ENCODE measurements at regions not wholly inside any gene's neighbourhood (a gene's known extent, or its start where the extent isn't known, plus 50 kb on each side); places are given as distances from the start of the nearest gene placed in this dataset.

DNA sequence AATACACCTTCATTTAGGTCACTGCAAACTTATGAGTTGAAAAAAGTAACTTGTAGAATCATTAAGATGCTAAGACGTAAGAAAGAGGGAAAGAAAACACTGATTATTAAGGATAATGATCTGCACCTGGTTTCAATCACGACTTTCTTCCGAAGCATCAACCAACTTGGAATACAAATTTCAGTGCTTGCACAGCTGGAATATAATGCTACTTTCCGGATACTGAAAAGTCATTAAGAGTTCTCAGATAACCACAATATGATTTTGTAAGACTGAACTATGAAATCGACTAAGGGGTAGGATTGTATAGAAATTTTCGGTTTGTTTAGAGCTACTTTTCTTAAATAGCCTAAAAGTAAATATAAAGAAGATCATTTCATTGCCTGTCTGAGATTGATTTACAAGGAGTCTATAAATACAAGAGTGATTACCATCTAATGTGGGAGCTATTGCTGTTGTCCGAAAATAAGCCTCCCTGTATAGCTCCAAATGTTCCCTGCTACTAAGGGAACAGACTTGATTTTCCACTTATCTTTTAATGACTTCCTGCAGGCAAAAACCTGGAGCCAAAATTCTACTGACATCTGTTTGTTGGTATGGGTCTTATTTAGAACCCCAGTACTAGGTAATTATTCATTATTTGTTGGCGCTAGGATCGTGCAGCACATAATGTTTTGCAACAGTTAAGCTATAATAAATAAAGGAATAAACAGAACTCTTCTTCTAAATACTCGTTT lies 673.3 kb downstream of the KCNT2 start:
- no peaks in the 10 kb centered on the region for H3K27me3 ChIP-seq
- H3K4me3 ChIP-seq = no peak overlapping the region
- H2AFZ ChIP-seq = no peak overlapping the region
- H3K4me2 ChIP-seq = peak overlapping the region; percentile 5
- no peaks in the 10 kb centered on the region for H4K20me1 ChIP-seq (ENCODE audit: insufficient read depth, poor library complexity, severe bottlenecking)
- H3K4me1 ChIP-seq (ENCODE audit: insufficient read depth) = no peaks in the 10 kb centered on the region
- no peak for TF ChIP-seq EZH2 (IDR thresholded peaks at IDR 0.05; ENCODE audit: borderline replicate concordance)
- no peak for TF ChIP-seq EZH2phosphoT487 (IDR thresholded peaks at IDR 0.05; ENCODE audit: low read depth, severe bottlenecking, unreplicated experiment)
- TF ChIP-seq, protein P1, sequence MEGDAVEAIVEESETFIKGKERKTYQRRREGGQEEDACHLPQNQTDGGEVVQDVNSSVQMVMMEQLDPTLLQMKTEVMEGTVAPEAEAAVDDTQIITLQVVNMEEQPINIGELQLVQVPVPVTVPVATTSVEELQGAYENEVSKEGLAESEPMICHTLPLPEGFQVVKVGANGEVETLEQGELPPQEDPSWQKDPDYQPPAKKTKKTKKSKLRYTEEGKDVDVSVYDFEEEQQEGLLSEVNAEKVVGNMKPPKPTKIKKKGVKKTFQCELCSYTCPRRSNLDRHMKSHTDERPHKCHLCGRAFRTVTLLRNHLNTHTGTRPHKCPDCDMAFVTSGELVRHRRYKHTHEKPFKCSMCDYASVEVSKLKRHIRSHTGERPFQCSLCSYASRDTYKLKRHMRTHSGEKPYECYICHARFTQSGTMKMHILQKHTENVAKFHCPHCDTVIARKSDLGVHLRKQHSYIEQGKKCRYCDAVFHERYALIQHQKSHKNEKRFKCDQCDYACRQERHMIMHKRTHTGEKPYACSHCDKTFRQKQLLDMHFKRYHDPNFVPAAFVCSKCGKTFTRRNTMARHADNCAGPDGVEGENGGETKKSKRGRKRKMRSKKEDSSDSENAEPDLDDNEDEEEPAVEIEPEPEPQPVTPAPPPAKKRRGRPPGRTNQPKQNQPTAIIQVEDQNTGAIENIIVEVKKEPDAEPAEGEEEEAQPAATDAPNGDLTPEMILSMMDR (IDR thresholded peaks at IDR 0.05; ENCODE audit: poor library complexity) = no peak
- no peaks in the 10 kb centered on the region for H3K9me3 ChIP-seq (ENCODE audit: low read depth)
- H3K9me2 ChIP-seq (replicated peaks; ENCODE audit: insufficient read depth) = no peaks in the 10 kb centered on the region
- H3K36me3 ChIP-seq (replicated peaks; ENCODE audit: insufficient read depth, low read depth) = no peaks in the 10 kb centered on the region
- no peaks in the 10 kb centered on the region for H3K79me2 ChIP-seq
- no peak overlapping the region for H3K27ac ChIP-seq
- 48% methylated on average over 10 of the region's 10 CpGs for WGBS (ENCODE audit: low lambda C conversion rate, missing lambda C conversion rate)
- peak; percentile 13 for DNase-seq (ENCODE audit: low spot score)

DNA sequence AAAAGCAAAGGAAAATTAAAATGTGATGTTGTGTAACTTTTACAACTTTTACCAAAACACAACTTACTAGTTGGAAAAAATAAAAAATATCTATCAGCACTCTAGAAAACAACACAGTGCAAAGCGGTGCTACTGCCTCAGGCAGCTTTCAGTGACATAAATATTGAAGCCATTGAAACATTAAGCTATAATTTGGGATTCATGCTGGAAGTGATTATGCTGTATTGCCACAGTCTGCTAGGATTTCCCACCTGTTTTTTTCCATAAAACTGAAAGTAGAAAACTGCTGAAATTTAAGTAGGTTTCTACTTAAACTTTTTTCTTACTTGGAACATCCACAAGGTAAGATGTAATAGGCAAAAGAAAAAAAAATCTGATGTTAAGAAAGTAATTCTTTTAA lies 674.4 kb downstream of the KCNT2 start:
- no peak overlapping the region for H3K27ac ChIP-seq
- H3K79me2 ChIP-seq = no peaks in the 10 kb centered on the region
- H3K27me3 ChIP-seq = no peaks in the 10 kb centered on the region
- H3K4me3 ChIP-seq = no peak overlapping the region
- no peaks in the 10 kb centered on the region for H3K9me3 ChIP-seq (ENCODE audit: low read depth)
- no peaks in the 10 kb centered on the region for H3K36me3 ChIP-seq (replicated peaks; ENCODE audit: insufficient read depth, low read depth)
- no peak overlapping the region for H3K4me2 ChIP-seq
- H3K4me1 ChIP-seq (ENCODE audit: insufficient read depth) = no peaks in the 10 kb centered on the region
- H2AFZ ChIP-seq = no peak overlapping the region
- DNase-seq (ENCODE audit: low spot score) = no peak
- no peaks in the 10 kb centered on the region for H4K20me1 ChIP-seq (ENCODE audit: insufficient read depth, poor library complexity, severe bottlenecking)
- WGBS (ENCODE audit: low lambda C conversion rate, missing lambda C conversion rate) = 59% methylated on average over 1 of the region's 1 CpG
- no peaks in the 10 kb centered on the region for H3K9me2 ChIP-seq (replicated peaks; ENCODE audit: insufficient read depth)
- TF ChIP-seq EZH2phosphoT487 (IDR thresholded peaks at IDR 0.05; ENCODE audit: low read depth, severe bottlenecking, unreplicated experiment) = no peak
- no peak for TF ChIP-seq EZH2 (IDR thresholded peaks at IDR 0.05; ENCODE audit: borderline replicate concordance)

DNA sequence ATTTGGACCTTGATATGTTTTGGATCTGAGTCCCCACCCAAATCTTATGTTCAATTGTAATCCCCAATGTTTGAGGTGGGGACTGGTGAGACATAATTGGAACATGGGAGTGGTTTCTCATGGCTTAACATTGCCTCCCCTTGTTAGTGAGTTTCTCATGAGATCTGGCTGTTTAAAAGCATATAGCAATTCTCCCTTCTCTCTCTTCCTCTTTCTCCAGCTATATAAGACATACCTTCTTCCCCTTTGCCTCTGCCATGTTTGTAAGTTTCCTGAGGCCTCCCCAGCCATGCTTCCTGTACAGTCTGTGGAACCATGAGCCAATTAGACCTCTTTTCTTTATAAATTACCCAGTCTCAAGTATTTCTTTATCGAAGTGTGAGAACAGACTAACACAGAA lies 692.4 kb downstream of the KCNT2 start:
- H4K20me1 ChIP-seq (ENCODE audit: insufficient read depth, poor library complexity, severe bottlenecking) = no peaks in the 10 kb centered on the region
- H3K4me1 ChIP-seq (ENCODE audit: insufficient read depth) = no peaks in the 10 kb centered on the region
- no peaks in the 10 kb centered on the region for H3K9me3 ChIP-seq (ENCODE audit: low read depth)
- no peak overlapping the region for H3K4me3 ChIP-seq
- no peaks in the 10 kb centered on the region for H3K36me3 ChIP-seq (replicated peaks; ENCODE audit: insufficient read depth, low read depth)
- no peak overlapping the region for H2AFZ ChIP-seq
- 93% methylated on average over 1 of the region's 1 CpG for WGBS (ENCODE audit: low lambda C conversion rate, missing lambda C conversion rate)
- no peaks in the 10 kb centered on the region for H3K9me2 ChIP-seq (replicated peaks; ENCODE audit: insufficient read depth)
- no peak overlapping the region for H3K4me2 ChIP-seq
- no peak overlapping the region for H3K27ac ChIP-seq
- no peaks in the 10 kb centered on the region for H3K79me2 ChIP-seq
- no peak for DNase-seq (ENCODE audit: low spot score)
- no peaks in the 10 kb centered on the region for H3K27me3 ChIP-seq
- TF ChIP-seq EZH2 (IDR thresholded peaks at IDR 0.05; ENCODE audit: borderline replicate concordance) = no peak
- TF ChIP-seq EZH2phosphoT487 (IDR thresholded peaks at IDR 0.05; ENCODE audit: low read depth, severe bottlenecking, unreplicated experiment) = no peak
- TF ChIP-seq, protein P1 (IDR thresholded peaks at IDR 0.05; ENCODE audit: poor library complexity) = no peak

DNA sequence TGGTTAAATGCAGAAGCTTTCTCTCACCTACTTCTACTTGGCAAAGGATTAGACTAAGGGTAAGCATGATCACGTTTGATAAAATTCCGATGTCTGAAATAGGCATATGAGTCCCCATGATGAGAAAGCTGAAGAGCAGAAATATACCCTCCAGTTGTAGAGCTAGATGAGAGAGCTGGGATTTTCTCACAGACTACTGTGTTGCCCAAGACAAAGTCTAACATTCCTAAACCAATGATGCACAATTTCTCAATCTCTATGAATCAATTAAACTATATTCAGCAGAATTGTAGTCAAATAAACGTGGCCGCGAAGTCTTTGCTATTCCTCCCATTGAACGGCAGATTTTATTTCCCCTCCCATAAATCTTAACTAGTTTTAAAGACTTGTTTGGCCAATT lies 699.2 kb downstream of the KCNT2 start:
- Histone ChIP-seq H3K4me3 (no peak overlapping the region), H3K36me3 (replicated peaks; ENCODE audit: insufficient read depth, low read depth) (no peaks in the 10 kb centered on the region), H3K4me2 (no peak overlapping the region), H2AFZ (no peak overlapping the region), H3K4me1 (ENCODE audit: insufficient read depth) (no peaks in the 10 kb centered on the region), H3K27ac (no peak overlapping the region), H4K20me1 (ENCODE audit: insufficient read depth, poor library complexity, severe bottlenecking) (no peaks in the 10 kb centered on the region), H3K9me3 (ENCODE audit: low read depth) (no peaks in the 10 kb centered on the region), H3K79me2 (no peaks in the 10 kb centered on the region), H3K27me3 (no peaks in the 10 kb centered on the region), H3K9me2 (replicated peaks; ENCODE audit: insufficient read depth) (no peaks in the 10 kb centered on the region)
- 87% methylated on average over 6 of the region's 6 CpGs for WGBS (ENCODE audit: low lambda C conversion rate, missing lambda C conversion rate)
- no peak for TF ChIP-seq EZH2phosphoT487 (IDR thresholded peaks at IDR 0.05; ENCODE audit: low read depth, severe bottlenecking, unreplicated experiment)
- TF ChIP-seq, protein P1 (IDR thresholded peaks at IDR 0.05; ENCODE audit: poor library complexity) = no peak
- no peak for DNase-seq (ENCODE audit: low spot score)
